ENCODE measurements at regions not wholly inside any gene's neighbourhood (a gene's known extent, or its start where the extent isn't known, plus 50 kb on each side); places are given as distances from the start of the nearest gene placed in this dataset.

GRCh38 chr7:130982160-130982638 is 248.2 kb upstream of the KLF14 start:
- TF ChIP-seq CTCF (optimal IDR thresholded peaks at IDR 0.05 in 1 of 3, IDR thresholded peaks at IDR 0.05 in 1 of 3, conservative IDR thresholded peaks at IDR 0.05 in 1 of 3; ENCODE audit: extremely low read depth in 1 of 3, insufficient read depth in 2 of 3, low read length in 3 of 3): peak; percentile 75 to 86 (median 75)
- TF ChIP-seq EZH2 (IDR thresholded peaks at IDR 0.05; ENCODE audit: low read length): no peak

All from keratinocyte (primary cell).